ENCODE measurements at regions not wholly inside any gene's neighbourhood (a gene's known extent, or its start where the extent isn't known, plus 50 kb on each side); places are given as distances from the start of the nearest gene placed in this dataset.

- intact Hi-C loops (cut with DNase I), result no loop called here
- Histone ChIP-seq H3K4me1 (no peaks in the 10 kb centered on the region), H3K27me3 (no peaks in the 10 kb centered on the region), H3K27ac (no peak overlapping the region), H3K36me3 (replicated peaks in 1 of 2; ENCODE audit: insufficient read depth in 1 of 2, low read depth in 2 of 2) (no peaks in the 10 kb centered on the region), H3K4me3 (no peak overlapping the region), H3K9me3 (no peaks in the 10 kb centered on the region)
- ATAC-seq, result no peak
- WGBS, 2 donors, result 66 to 67% methylated on average over 5 of the region's 5 CpGs
- no peak for DNase-seq
- TF ChIP-seq POLR2A (IDR thresholded peaks at IDR 0.05), result no peak
Observed at GRCh38 chr16:65648101-65648500, 526.2 kb upstream of the CDH11 start.

GRCh38 chr16:65644821-65645220, 523.0 kb upstream of the CDH11 start:
- no peak for ATAC-seq
- Histone ChIP-seq H3K4me1 (no peaks in the 10 kb centered on the region), H3K9me3 (no peaks in the 10 kb centered on the region), H3K27ac (no peak overlapping the region), H3K4me3 (no peak overlapping the region), H3K36me3 (replicated peaks in 1 of 2; ENCODE audit: insufficient read depth in 1 of 2, low read depth in 2 of 2) (no peaks in the 10 kb centered on the region), H3K27me3 (no peaks in the 10 kb centered on the region)
- TF ChIP-seq CTCF (IDR thresholded peaks at IDR 0.05) (no peak), POLR2A (IDR thresholded peaks at IDR 0.05) (no peak)
- intact Hi-C loops (cut with DNase I), result no loop called here
- no peak for DNase-seq
- WGBS, 2 donors, result 40 to 42% methylated on average over 2 of the region's 2 CpGs

- intact Hi-C loops (cut with DNase I), result no loop called here
- DNase-seq (no peak), ATAC-seq (no peak)
- Histone ChIP-seq H3K27me3 (no peaks in the 10 kb centered on the region), H3K36me3 (replicated peaks in 1 of 2; ENCODE audit: insufficient read depth in 1 of 2, low read depth in 2 of 2) (no peaks in the 10 kb centered on the region), H3K4me1 (no peaks in the 10 kb centered on the region), H3K27ac (no peak overlapping the region), H3K4me3 (no peak overlapping the region), H3K9me3 (no peaks in the 10 kb centered on the region)
- TF ChIP-seq CTCF (IDR thresholded peaks at IDR 0.05) (no peak), POLR2A (IDR thresholded peaks at IDR 0.05) (no peak)
- 55 to 60% methylated on average over 3 of the region's 3 CpGs for WGBS, 2 donors
Observed at GRCh38 chr16:65641762-65642289, 520.0 kb upstream of the CDH11 start.

DNA sequence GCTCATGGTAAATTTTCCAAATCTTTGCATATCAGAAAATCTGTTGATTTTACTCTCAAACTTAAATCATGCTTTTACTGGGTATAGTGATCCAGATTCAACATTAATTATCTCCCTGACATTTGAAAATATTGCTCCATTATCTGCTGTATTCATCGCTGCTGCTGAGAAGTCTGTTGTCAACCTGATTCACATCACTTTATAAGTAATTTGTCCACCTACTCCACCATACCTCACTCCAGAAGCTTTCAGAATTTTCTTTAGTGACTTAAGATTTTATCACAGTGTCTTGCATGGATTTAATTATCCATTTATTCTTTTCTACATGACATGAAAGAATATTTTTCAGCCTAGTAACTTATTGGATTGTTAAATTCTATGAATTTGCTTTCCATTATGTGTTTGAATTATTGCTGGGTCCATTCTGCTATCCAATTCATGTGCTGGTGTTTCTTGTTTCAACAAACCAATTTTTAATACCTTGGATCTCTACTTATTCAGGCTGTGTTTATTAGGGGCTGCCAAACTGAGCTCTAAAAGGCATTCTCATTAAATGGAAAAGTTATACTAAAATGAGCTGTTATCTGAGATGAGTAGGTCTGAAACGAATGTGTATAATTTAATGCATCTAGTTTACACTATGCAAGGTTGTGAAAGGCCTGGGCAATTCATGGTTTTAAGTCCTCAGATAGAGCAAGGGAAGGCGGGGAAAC, 519.3 kb upstream of the CDH11 start:
- H3K36me3 ChIP-seq (replicated peaks in 1 of 2; ENCODE audit: insufficient read depth in 1 of 2, low read depth in 2 of 2), result no peaks in the 10 kb centered on the region
- TF ChIP-seq POLR2A (IDR thresholded peaks at IDR 0.05) (no peak), CTCF (IDR thresholded peaks at IDR 0.05) (no peak)
- H3K27me3 ChIP-seq, result no peaks in the 10 kb centered on the region
- H3K27ac ChIP-seq, result no peak overlapping the region
- ATAC-seq, result no peak
- no peaks in the 10 kb centered on the region for H3K4me1 ChIP-seq
- WGBS, 2 donors, result 67 to 68% methylated on average over 3 of the region's 3 CpGs
- no peaks in the 10 kb centered on the region for H3K9me3 ChIP-seq
- intact Hi-C loops (cut with DNase I), result no loop called here
- DNase-seq, result no peak
- H3K4me3 ChIP-seq, result no peak overlapping the region

DNA sequence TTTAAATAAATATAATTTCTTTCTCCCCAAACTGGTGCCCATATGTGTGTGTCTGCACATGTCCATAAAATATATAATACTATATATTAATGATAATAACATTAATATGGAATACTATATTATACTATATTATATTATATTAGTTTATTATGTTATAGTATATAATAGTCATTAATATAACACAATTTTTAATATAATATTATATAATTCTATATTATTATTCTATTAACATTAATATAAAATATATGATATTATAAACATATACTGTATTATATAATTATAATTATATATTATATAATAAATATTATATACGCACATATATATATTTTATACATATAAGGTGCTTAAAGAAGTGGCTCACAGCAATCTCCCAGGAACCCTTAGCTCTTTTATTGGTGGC, 513.0 kb upstream of the CDH11 start:
- ATAC-seq (no peak), DNase-seq (no peak)
- H3K9me3 ChIP-seq, result no peaks in the 10 kb centered on the region
- 80 to 83% methylated on average over 1 of the region's 1 CpG for WGBS, 2 donors
- H3K4me1 ChIP-seq, result no peaks in the 10 kb centered on the region
- H3K27ac ChIP-seq, result no peak overlapping the region
- no peak overlapping the region for H3K4me3 ChIP-seq
- intact Hi-C loops (cut with DNase I), result no loop called here
- H3K27me3 ChIP-seq, result no peaks in the 10 kb centered on the region
- no peaks in the 10 kb centered on the region for H3K36me3 ChIP-seq (replicated peaks in 1 of 2; ENCODE audit: insufficient read depth in 1 of 2, low read depth in 2 of 2)
- TF ChIP-seq POLR2A (IDR thresholded peaks at IDR 0.05) (no peak), CTCF (IDR thresholded peaks at IDR 0.05) (no peak)
